Pancreas (tissue), 10 donors: ENCODE measurements at regions not wholly inside any gene's neighbourhood (a gene's known extent, or its start where the extent isn't known, plus 50 kb on each side); places are given as distances from the start of the nearest gene placed in this dataset.
"Not testable (repeated sequence)": the region's sequence is repeated elsewhere in the genome, so short reads cannot be mapped to it uniquely, and the experiment has no call there.

Source experiments
- ATAC-seq, 4 donors: fragments of 200-7000 bp; cut with Tn5 transposase; one replicate each; pipeline versions ENCODE4 v1.8.0 to v1.9.1; 2020; ENCODE audit warnings: mild to moderate bottlenecking in 4 of 4, moderate library complexity in 4 of 4
- DNase-seq, 6 donors: peaks; one replicate each; pipeline ENCODE4 v3.0.0-alpha.2; 2020
- FAIRE-seq: peaks from 2 replicates; lab custom pipeline; 2012; peaks lifted over from hg19 to GRCh38; lab: Jason Lieb, UNC
- H3K27ac ChIP-seq, 4 donors: fragments of 200-600 bp; sonication (generic); 1 replicate in 3 of 4; 2 replicates in 1 of 4; pipeline versions ENCODE4 v1.5.0 to v1.8.0; 2020
- H3K27me3 ChIP-seq, 4 donors: fragments of 200-600 bp; one replicate each; pipeline ENCODE4 v1.8.0; 2021
- H3K36me3 ChIP-seq, 3 donors: fragments of 200-600 bp; sonication (generic) in 1 of 3; one replicate each; pipeline versions ENCODE4 v1.5.0 to v1.8.0; 2020 to 2021
- H3K4me1 ChIP-seq, 3 donors: fragments of 200-600 bp; one replicate each; pipeline ENCODE4 v1.8.0; 2021
- H3K4me3 ChIP-seq, 4 donors: fragments of 200-600 bp; sonication (generic) in 2 of 4; one replicate each; pipeline versions ENCODE4 v1.5.0 to v1.8.0; 2020 to 2021
- H3K9me3 ChIP-seq, 4 donors: fragments of 200-600 bp; one replicate each; pipeline ENCODE4 v1.8.0; 2021
- WGBS, 2 donors: extraction: QIAGEN DNeasy Blood & Tissue Kit; methylation state at CpG; one replicate each; pipeline ENCODE4 v1.1.7; 2013; 5-methylcytosine and 5-hydroxymethylcytosine counted together
- intact Hi-C, 3 donors: fragments of 100-400 bp; cut with DNase I; formaldehyde crosslinking; loops; one replicate each; pipeline versions ENCODE4 v1.11.1 to v1.14.2; 2022
- TF ChIP-seq, protein P1 (sequence below), 4 donors: fragments of 200-600 bp; sonication (generic) in 3 of 4; IDR thresholded peaks; one replicate each; pipeline versions ENCODE4 v1.5.0 to v1.8.0; 2021; ENCODE audit warnings: antibody characterized with exemption in 4 of 4
- donor health status: healthy with polysubstance abuse.
- donor health status: DM: no; HTN: no; CAD: no; lungs with moderate emphysema.
- donor health status: DM: no; HTN: no; CAD: no.
- donor health status: control.
- donor health status: control.
- donor health status: Bipolar disorder and iron deficiency.
- donor health status: DM: yes; HTN: yes; CAD: no.
- donor health status: DM: no; HTN: no; CAD: no.
- donor health status: DM: no; HTN: no; CAD: no.
- donor health status: DM: yes; HTN: yes; CAD: no.

DNA sequence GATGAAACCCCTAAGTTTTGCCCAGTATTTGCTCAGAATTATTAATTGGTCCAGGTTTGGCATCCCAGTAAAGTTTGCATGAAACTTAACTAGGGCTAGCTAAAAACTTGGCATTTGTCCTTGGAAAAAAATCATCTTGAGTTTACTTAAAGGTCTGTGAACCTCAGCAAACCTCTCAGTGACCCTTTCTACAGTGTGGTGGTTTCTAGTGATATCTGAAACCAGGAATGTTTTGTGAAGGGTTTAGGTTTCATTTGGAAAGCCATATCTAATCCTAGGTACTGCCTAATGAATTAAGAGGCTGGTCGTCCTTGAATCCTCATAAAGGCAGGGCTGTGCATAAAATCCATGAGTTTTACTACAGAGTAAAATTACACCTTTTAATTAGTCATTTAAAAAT is 218.5 kb upstream of the ANKRD50 start:
- no peak for DNase-seq

DNA sequence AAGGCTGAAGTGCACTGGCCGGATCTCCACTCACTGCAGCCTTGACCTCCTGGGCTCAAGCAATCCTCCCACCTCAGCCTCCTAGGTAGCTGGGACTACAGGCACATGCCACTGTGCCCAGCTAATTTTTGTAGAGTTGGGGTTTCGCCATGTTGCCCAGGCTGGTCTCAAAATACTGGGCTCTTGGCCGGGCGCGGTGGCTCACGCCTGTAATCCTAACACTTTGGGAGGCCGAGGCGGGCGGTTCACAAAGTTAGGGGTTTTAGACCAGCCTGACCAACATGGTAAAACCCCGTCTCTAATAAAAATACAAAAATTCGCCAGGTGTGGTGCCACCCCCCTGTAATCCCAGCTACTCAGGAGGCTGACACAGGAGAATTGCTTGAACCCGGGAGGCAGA is 210.2 kb upstream of the ANKRD50 start:
- H3K4me3 ChIP-seq, H3K27ac ChIP-seq, ATAC-seq, intact Hi-C loops, H3K9me3 ChIP-seq, DNase-seq, H3K36me3 ChIP-seq, H3K27me3 ChIP-seq, H3K4me1 ChIP-seq, FAIRE-seq: not testable (repeated sequence)
- 88 to 97% methylated on average over 12 of the region's 12 CpGs for WGBS, 2 donors

More for the DNA sequence above, 218.5 kb upstream of the ANKRD50 start:
- no peak overlapping the region for H3K4me3 ChIP-seq
- ATAC-seq (no peak), FAIRE-seq (no peak)
- intact Hi-C loops = no loop called here
- no peaks in the 10 kb centered on the region for H3K9me3 ChIP-seq
- H3K4me1 ChIP-seq = peaks cover 0 to 6% (median 3%) of the 10 kb centered on the region in 3 donors
- no peaks in the 10 kb centered on the region for H3K36me3 ChIP-seq
- H3K27me3 ChIP-seq = no peaks in the 10 kb centered on the region
- WGBS, 2 donors = 26 to 38% methylated on average over 1 of the region's 1 CpG
- H3K27ac ChIP-seq = no peak overlapping the region
- TF ChIP-seq, protein P1, sequence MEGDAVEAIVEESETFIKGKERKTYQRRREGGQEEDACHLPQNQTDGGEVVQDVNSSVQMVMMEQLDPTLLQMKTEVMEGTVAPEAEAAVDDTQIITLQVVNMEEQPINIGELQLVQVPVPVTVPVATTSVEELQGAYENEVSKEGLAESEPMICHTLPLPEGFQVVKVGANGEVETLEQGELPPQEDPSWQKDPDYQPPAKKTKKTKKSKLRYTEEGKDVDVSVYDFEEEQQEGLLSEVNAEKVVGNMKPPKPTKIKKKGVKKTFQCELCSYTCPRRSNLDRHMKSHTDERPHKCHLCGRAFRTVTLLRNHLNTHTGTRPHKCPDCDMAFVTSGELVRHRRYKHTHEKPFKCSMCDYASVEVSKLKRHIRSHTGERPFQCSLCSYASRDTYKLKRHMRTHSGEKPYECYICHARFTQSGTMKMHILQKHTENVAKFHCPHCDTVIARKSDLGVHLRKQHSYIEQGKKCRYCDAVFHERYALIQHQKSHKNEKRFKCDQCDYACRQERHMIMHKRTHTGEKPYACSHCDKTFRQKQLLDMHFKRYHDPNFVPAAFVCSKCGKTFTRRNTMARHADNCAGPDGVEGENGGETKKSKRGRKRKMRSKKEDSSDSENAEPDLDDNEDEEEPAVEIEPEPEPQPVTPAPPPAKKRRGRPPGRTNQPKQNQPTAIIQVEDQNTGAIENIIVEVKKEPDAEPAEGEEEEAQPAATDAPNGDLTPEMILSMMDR (IDR thresholded peaks at IDR 0.05) = no peak

DNA sequence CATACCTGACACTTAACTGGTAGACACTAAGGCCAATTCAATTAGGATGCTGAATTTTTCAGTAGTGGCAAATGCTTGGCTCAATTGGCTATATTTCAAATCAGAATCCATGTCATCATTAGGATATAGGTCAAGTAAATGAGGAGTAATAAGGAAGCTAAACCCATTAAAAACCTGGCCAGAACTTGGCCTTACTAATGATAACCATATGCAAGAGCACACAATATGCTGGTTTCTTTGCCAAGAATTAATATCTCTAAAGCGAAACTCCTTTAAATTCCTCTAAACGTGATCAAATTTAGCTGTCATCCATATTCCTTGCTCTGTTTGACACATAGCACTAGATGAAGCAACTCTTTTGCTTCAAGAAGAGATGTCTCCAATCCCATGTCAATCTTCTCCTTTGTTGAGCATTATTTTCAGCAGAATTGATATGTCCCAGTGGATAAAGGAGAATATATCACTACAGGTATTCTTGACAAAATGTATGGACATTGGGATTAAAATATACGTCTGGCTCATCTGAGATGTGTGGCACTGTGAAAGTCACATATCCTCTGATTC is 206.1 kb upstream of the ANKRD50 start:
- 76 to 82% methylated on average over 3 of the region's 3 CpGs for WGBS, 2 donors
- Histone ChIP-seq H3K27ac (no peak overlapping the region), H3K9me3 (no peaks in the 10 kb centered on the region), H3K4me3 (no peak overlapping the region), H3K27me3 (no peaks in the 10 kb centered on the region), H3K36me3 (no peaks in the 10 kb centered on the region), H3K4me1 (no peaks in the 10 kb centered on the region)
- DNase-seq = no peak
- no peak for FAIRE-seq
- TF ChIP-seq, protein P1 (IDR thresholded peaks at IDR 0.05) = no peak
- intact Hi-C loops = no loop called here
- ATAC-seq = no peak

DNA sequence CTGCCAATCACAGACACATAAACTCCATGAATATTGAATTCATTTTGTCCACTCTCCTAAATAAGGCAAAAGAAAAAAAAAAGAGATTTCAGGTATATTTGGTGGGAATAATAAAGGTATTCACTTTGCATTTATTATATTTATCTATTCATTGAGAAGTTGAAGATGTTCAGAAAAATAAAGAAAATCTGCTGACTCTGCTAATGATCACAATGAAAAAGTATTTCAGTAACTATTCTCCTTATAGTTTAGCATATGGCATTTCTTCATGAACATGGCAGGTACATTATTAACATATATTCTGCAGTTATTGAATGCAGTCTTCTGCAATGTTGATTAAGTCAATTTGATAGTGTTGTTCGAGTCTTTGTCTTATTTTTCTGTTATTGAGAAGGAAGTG is 202.5 kb upstream of the ANKRD50 start:
- intact Hi-C loops = no loop called here
- no peak for ATAC-seq
- Histone ChIP-seq H3K36me3 (no peaks in the 10 kb centered on the region), H3K4me3 (no peak overlapping the region), H3K27me3 (no peaks in the 10 kb centered on the region), H3K9me3 (no peaks in the 10 kb centered on the region), H3K4me1 (no peaks in the 10 kb centered on the region), H3K27ac (no peak overlapping the region)
- no peak for DNase-seq
- FAIRE-seq = no peak
- TF ChIP-seq, protein P1 (IDR thresholded peaks at IDR 0.05) = no peak
- WGBS, 2 donors = 66 to 73% methylated on average over 1 of the region's 1 CpG

DNA sequence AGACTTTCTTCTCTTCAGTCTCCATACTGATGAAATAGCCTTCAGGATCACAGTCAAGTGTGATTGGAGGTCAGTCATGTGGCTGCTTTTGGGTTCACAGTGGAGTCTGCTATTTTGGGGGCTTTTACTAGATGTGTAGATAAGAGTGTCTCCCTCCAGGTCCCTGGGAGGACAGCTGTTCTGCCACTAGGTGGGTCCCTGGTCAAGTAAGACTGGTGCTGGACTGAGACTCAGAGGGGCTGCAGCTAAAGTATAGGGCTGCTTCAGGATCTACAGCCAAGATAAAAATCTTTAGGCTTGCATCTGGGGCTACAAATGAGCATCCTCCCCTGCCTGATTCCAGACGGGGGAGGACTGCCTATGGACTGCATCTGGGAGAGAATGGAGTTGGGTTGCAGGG is 200.7 kb upstream of the ANKRD50 start:
- H3K4me3 ChIP-seq = no peak overlapping the region
- H3K27me3 ChIP-seq = no peaks in the 10 kb centered on the region
- intact Hi-C loops = no loop called here
- ATAC-seq (no peak), FAIRE-seq (no peak), DNase-seq (no peak)
- TF ChIP-seq, protein P1 (IDR thresholded peaks at IDR 0.05) = no peak
- no peaks in the 10 kb centered on the region for H3K9me3 ChIP-seq
- H3K4me1 ChIP-seq = no peaks in the 10 kb centered on the region
- H3K27ac ChIP-seq = no peak overlapping the region
- H3K36me3 ChIP-seq = no peaks in the 10 kb centered on the region
- WGBS, 2 donors = 85 to 86% methylated on average over 1 of the region's 1 CpG
